ENCODE measurements at regions not wholly inside any gene's neighbourhood (a gene's known extent, or its start where the extent isn't known, plus 50 kb on each side); places are given as distances from the start of the nearest gene placed in this dataset.

GRCh38 chr3:43199645-43200306, 86.6 kb upstream of the SNRK start:
- dilution Hi-C loops (cut with HindIII; ENCODE audit: low sequenced_read_pairs, unreplicated experiment) = no loop called here
- POLR2A ChIA-PET (ENCODE audit: unreplicated experiment) = no interaction called here
- ATAC-seq (ENCODE audit: low read depth) = no peak
- H2BK5ac ChIP-seq (ENCODE audit: low read depth, low read length, poor library complexity, severe bottlenecking) = no peak overlapping the region
- H3K9ac ChIP-seq (ENCODE audit: low read depth, low read length) = no peak overlapping the region
- no peak overlapping the region for H2AK5ac ChIP-seq (ENCODE audit: low read depth, low read length)
- no peak overlapping the region for H2BK120ac ChIP-seq (ENCODE audit: low read depth, low read length)
- H2AK9ac ChIP-seq (replicated peaks; ENCODE audit: low read depth, low read length, poor library complexity) = no peak overlapping the region
- H3K36me3 ChIP-seq (ENCODE audit: control insufficient read depth, insufficient read depth, low read length) = no peaks in the 10 kb centered on the region
- H2AFZ ChIP-seq (replicated peaks; ENCODE audit: low read length, poor library complexity) = no peak overlapping the region
- H4K5ac ChIP-seq (ENCODE audit: low read depth, low read length) = no peak overlapping the region
- CTCF ChIA-PET = interaction anchor here (1.6 kb wide), 1 partner anchor 24 kb away, joined by 3 read pairs; no protein-coding TSS in a partner anchor
- in situ Hi-C loops (cut with MboI; ENCODE audit: low sequenced_read_pairs) = no loop called here
- H3K4me3 ChIP-seq (ENCODE audit: insufficient read depth, low read depth, low read length) = no peak overlapping the region
- H4K91ac ChIP-seq (ENCODE audit: insufficient read depth, low read depth, low read length) = no peak overlapping the region
- H2BK20ac ChIP-seq (ENCODE audit: low read depth, low read length) = no peak overlapping the region
- H3K79me1 ChIP-seq (ENCODE audit: low read depth in 1 of 2, low read length in 2 of 2) = no peaks in the 10 kb centered on the region
- H3K27ac ChIP-seq (ENCODE audit: insufficient read depth, low read length) = no peak overlapping the region
- H3K23ac ChIP-seq (ENCODE audit: low read depth, low read length) = no peak overlapping the region
- H3K14ac ChIP-seq (replicated peaks; ENCODE audit: low read depth, low read length) = no peak overlapping the region
- no peak for TF ChIP-seq MAZ (IDR thresholded peaks at IDR 0.05; ENCODE audit: borderline replicate concordance, low read depth, low read length)
- TF ChIP-seq CHD1 (IDR thresholded peaks at IDR 0.05; ENCODE audit: low read depth, low read length) = no peak
- TF ChIP-seq CTCF (conservative IDR thresholded peaks at IDR 0.05; ENCODE audit: low read depth, low read length) = no peak
- TF ChIP-seq POLR2A (IDR thresholded peaks at IDR 0.05; ENCODE audit: low read depth, low read length) = no peak
- no peak for TF ChIP-seq MAFK (IDR thresholded peaks at IDR 0.05; ENCODE audit: low read depth, low read length)
- no peak for TF ChIP-seq USF2 (IDR thresholded peaks at IDR 0.05; ENCODE audit: low read depth, low read length)
- TF ChIP-seq MXI1 (IDR thresholded peaks at IDR 0.05; ENCODE audit: borderline replicate concordance, low read depth, low read length) = no peak
- TF ChIP-seq CEBPB (IDR thresholded peaks at IDR 0.05; ENCODE audit: low read depth, low read length) = no peak
- no peak for TF ChIP-seq FOS (IDR thresholded peaks at IDR 0.05; ENCODE audit: low read depth, low read length)
- no peak for TF ChIP-seq ELK1 (IDR thresholded peaks at IDR 0.05; ENCODE audit: borderline replicate concordance, low read depth, low read length)
- no peak overlapping the region for H3K56ac ChIP-seq (ENCODE audit: extremely low read depth, insufficient read depth, low read length)
- no TSS peak for BruUV-seq (replicated peaks)
- DNase-seq = no peak
- peaks cover under 1% of the 10 kb centered on the region for H3K4me1 ChIP-seq (ENCODE audit: control insufficient read depth, insufficient read depth, low read length)
- no peak overlapping the region for H3K4ac ChIP-seq (ENCODE audit: low read depth, low read length)
- H2BK15ac ChIP-seq (ENCODE audit: low read depth, low read length) = no peak overlapping the region
- H3K9me3 ChIP-seq (ENCODE audit: control insufficient read depth, insufficient read depth, low read length) = peaks cover 5% of the 10 kb centered on the region; the same call in 1 of the 2 replicates
- H3K27me3 ChIP-seq (ENCODE audit: control insufficient read depth, insufficient read depth, low read length) = no peaks in the 10 kb centered on the region
- no peak overlapping the region for H4K8ac ChIP-seq (ENCODE audit: low read depth in 2 of 2, low read length in 2 of 2)
- H3K9me1 ChIP-seq (ENCODE audit: insufficient read depth, low read length) = no peaks in the 10 kb centered on the region
- H3K18ac ChIP-seq (ENCODE audit: low read depth, low read length) = no peak overlapping the region
- intact Hi-C loops (cut with micrococcal nuclease) = no loop called here
- no CpG with 5 or more reads among the region's 3 CpGs for WGBS, 2 experiments (ENCODE audit: extremely low coverage in 2 of 2, insufficient read length in 1 of 2)
- H3K4me2 ChIP-seq (ENCODE audit: low read depth, low read length) = no peak overlapping the region
- no peaks in the 10 kb centered on the region for H4K20me1 ChIP-seq (ENCODE audit: insufficient read depth, low read length)

All from IMR-90 (cell line).